Fibroblast of lung (primary cell): ENCODE measurements at regions not wholly inside any gene's neighbourhood (a gene's known extent, or its start where the extent isn't known, plus 50 kb on each side); places are given as distances from the start of the nearest gene placed in this dataset.

Experiments
- EZH2 ChIP-seq: IDR thresholded peaks from 2 replicates; pipeline ENCODE4 v1.5.1; 2012; ENCODE audit warnings: low read length, control low read depth, mild to moderate bottlenecking; ENCODE audit errors: missing control alignments
- TF ChIP-seq, protein P1 (sequence below), 2 donors: IDR thresholded peaks in 1 of 2; conservative IDR thresholded peaks in 1 of 2; 1 replicate in 1 of 2; 2 replicates in 1 of 2; pipeline ENCODE4 v1.5.1; 2011 to 2012; ENCODE audit warnings: low read length in 2 of 2, control low read depth in 1 of 2, inconsistent platforms in 1 of 2, low read depth in 1 of 2, mild to moderate bottlenecking in 1 of 2

GRCh38 chr11:98766903-98767302, 253.8 kb upstream of the CNTN5 start:
- TF ChIP-seq, protein P1, sequence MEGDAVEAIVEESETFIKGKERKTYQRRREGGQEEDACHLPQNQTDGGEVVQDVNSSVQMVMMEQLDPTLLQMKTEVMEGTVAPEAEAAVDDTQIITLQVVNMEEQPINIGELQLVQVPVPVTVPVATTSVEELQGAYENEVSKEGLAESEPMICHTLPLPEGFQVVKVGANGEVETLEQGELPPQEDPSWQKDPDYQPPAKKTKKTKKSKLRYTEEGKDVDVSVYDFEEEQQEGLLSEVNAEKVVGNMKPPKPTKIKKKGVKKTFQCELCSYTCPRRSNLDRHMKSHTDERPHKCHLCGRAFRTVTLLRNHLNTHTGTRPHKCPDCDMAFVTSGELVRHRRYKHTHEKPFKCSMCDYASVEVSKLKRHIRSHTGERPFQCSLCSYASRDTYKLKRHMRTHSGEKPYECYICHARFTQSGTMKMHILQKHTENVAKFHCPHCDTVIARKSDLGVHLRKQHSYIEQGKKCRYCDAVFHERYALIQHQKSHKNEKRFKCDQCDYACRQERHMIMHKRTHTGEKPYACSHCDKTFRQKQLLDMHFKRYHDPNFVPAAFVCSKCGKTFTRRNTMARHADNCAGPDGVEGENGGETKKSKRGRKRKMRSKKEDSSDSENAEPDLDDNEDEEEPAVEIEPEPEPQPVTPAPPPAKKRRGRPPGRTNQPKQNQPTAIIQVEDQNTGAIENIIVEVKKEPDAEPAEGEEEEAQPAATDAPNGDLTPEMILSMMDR (conservative IDR thresholded peaks at IDR 0.05 in 1 of 2, IDR thresholded peaks at IDR 0.05 in 1 of 2; ENCODE audit: low read depth in 1 of 2, low read length in 2 of 2): no peak
- no peak for TF ChIP-seq EZH2
